ENCODE measurements at regions not wholly inside any gene's neighbourhood (a gene's known extent, or its start where the extent isn't known, plus 50 kb on each side); places are given as distances from the start of the nearest gene placed in this dataset.
"Not testable (repeated sequence)": the region's sequence is repeated elsewhere in the genome, so short reads cannot be mapped to it uniquely, and the experiment has no call there.

DNA sequence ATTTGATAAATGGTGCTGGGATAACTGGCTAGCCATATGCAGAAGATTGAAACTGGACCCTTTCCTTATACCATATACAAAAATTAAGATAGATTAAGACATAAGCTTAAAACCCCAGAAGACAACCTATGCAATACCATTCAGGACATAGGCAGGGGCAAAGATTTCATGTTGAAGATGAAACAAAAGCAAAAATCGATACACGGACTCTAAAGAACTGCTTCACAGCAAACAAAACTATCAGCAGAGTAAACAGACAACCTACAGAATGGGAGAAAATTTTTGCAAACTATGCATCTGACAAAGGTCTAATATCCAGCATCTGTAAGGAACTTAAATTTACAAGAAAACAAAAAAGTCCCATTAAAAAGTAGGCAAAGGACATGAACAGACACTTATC lies 255.9 kb downstream of the TINAG start:
- DNase-seq (ENCODE audit: low read depth), result not testable (repeated sequence)

DNA sequence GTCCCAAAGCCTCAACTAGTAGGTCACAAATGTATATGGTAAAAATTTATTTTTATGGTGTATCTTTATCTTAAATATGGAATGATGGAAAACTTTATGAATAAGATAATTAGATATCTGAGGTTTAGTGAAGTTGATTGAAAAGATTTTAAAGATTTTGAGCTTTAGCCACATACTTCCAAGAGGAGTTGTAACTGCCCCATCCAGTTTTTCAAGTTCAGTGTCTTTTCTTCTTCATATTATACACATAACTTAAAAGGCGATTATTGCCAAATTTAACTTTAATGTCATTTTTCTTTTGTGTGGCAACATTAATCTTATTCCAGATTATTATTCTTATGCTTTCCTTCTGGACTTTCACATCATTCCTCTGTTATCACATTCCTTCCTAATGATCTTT lies 266.4 kb downstream of the TINAG start:
- DNase-seq (ENCODE audit: low read depth), result no peak

DNA sequence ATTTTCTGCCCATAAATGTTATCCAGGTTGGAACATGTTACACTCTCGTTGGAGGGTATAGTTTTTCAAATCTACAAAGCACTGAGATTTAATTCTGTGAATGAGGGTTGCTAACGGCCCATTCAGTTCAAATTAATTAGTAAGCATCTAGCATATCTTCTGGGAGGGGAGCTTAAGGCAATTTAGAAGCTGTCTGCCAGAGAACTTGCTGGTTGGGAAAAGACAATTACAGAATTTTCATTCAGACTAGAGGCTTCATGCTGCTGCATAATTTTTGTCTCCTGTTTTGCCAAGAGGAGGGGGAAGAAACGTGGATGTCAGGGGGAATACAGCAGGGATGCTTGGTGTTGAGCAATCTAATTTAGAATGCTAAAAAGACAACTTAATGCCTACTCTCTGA lies 268.3 kb upstream of the FAM83B start:
- no peak for DNase-seq (ENCODE audit: low read depth)

DNA sequence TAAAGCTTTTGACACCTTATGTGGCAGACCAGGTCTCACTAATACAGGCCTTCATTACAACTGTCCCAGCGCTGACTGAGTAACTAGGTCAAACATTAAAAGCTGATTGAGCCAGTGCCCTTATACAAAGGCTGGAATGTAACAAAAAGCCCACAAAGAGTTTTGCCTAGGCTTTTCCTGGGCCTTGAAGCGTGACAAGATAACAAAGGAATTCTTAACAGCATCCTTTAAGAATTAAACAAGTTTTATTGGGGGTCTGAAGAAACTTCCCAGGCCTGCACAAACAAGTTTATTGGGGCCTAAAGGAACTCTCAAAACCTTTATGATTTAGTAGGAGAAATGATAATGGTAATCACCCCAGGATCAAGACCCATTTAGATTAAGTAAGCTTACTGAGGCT lies 267.6 kb upstream of the FAM83B start:
- no peak for DNase-seq (ENCODE audit: low read depth)

DNA sequence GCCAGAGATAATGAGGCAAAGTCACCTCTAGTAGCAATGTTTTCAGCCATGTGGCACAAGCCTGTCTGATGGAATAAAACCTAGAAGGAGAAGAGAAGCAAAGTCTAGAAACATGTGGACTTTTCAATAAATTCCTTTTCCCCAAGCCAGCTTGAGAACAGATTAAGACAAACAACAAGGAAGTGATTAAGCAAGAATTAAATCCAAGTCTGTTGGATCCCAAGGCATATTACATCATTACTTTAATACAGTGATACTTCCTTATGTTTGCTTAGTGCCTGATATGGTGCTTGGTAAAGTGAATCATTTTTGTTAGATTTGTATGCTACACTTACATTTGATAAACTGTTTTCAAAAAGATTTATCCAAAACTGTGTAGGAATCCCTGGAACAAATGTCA lies 260.3 kb upstream of the FAM83B start:
- no peak for DNase-seq (ENCODE audit: low read depth)

DNA sequence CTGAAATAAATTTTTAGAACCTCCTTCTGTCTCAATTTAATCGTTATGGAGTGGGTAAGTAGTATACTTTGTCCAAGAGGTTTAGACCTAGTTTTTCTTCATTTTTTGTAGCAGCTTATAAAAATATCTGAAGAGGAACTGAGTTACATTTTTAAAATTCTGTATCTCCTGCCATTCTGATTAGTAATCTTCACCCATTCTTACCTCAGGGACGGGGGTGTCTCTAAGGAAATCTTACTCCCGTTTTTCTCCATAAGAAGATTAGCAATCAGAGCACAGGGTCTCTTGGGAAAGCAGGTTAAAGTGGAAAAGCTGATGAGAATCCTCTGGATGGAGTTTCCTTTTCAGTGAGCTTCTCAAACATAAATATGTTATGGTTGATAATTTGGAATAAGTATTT lies 259.3 kb upstream of the FAM83B start:
- DNase-seq (ENCODE audit: low read depth), result no peak

DNA sequence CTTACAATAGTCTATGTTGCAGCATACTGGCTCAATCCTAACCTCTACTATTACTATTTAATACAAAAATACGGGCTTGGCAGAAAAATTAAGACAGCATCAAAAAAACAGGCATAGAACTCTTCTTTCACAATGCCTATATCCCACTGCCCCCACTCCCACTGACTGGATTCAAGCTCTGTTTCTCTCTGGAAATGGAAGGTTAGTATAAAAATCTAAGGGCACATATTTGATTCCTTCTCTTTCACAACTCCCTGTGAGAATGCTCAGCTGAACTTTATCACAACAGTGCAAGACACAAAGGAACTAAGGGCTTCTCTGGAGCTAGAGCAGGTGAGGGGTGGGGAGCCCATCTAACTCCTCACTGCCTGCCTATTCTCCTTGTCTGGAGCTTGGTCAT lies 258.4 kb upstream of the FAM83B start:
- no peak for DNase-seq (ENCODE audit: low read depth)

DNA sequence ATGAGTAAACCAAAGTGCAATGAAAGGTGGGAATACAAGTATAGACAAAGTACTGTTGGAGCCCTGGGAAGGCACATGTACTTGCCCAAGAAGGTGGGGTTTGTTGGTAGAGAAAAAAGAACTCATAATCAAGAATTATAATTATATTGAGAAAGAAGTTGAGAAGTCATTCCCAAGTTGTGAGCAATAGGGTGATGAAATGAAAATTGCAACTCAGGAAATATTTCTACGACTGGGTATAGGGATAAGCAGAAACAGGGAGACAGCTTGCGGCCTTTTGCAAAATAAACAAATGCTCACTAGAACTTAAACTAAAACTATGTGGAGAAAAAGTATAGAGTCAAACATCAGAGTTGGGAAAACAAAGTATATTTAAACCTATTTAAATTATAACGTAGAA lies 250.7 kb upstream of the FAM83B start:
- DNase-seq (ENCODE audit: low read depth), result no peak

DNA sequence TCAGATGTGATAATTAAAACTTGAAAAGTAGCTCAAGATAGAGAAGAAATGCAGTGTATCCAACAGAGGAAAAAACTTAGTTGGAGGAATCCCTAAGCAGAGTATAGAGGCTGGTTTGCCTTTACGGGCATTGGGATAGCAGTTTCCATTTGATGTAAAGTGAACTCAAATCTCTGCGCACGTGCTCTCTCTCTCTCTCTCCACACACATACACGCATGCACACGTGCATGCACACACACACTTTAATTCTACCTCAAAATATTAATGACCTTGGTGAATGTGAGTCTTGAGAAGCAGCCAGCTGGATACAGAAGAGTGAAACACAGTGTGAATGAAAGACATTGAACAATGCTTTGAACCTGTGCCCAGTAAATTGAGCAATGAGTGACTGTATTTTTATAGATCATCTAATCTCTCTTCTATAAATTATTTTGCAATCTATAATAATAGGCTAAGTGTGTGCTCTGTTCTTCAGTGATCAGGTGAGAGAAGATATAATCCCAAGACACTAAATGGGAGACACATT lies 247.7 kb upstream of the FAM83B start:
- no peak for DNase-seq (ENCODE audit: low read depth)

DNA sequence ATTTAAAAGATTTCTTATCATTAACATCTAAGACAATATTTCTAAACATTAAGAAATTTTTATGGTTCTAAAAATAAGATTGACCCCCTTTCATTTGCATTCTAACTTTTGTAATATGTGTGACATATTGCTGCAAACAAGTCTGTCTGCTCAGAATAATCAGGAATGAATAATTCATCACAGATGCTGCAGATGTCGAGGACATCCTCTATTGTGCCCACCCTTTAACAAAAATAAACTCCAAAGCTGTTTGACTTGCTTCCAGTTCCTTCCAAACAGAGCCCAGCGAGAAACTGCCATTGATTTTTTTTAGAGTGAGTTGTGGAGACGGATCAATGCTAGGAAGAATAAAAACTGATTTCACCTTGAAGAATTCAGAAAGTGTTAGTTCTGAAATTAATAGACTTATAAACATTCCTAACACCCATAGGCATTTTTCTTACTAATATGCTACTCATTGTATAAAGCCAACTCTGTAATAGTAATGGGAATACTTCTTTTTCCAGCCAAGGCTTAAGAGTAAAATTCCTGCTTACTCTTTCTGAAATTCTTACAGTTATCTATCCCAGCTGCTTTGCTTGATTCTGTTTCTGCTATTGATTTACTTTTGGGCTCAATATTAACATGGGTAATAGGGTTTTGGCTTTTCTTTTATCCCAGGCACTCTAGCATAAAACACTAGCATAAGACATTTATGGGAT lies 244.8 kb upstream of the FAM83B start:
- no peak for DNase-seq (ENCODE audit: low read depth)

DNA sequence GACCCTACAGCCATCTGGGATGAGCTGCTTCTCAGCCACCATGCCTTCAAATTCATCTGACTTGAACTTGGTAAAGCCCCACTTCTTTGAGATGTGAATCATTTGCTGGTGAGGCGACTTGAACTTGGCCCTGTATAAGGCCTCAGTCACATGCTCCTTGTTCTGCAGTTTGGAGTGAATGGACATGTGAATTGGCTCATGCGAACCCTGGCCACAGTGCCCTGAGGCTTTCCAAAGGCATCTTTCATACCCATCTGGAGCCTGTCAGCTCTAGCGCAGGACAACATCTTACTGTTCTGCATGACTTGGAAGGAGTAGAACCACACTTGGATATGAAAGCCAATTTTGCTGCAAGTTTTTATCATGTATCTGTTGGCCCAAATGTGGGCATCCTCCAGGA lies 244.0 kb upstream of the FAM83B start:
- no peak for DNase-seq (ENCODE audit: low read depth)

DNA sequence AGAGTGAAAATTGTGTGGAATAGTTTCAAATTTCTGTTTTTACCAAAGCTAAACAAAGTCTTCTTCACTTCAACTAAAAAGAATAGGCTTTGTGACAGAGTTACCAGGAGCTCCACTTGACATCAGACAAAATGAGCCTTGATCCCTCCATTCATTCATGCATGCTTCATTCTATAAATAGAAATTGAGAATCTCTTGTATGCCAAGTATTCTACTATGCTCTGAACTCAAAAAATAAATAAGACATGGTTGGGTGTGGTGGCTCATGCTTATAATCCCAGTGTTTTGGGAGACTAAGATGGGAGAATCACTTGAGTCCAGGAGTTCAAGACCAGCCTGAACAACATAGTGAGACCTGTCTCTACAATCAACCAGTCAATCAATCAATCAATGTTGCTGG lies 236.6 kb upstream of the FAM83B start:
- no peak for DNase-seq (ENCODE audit: low read depth)

DNA sequence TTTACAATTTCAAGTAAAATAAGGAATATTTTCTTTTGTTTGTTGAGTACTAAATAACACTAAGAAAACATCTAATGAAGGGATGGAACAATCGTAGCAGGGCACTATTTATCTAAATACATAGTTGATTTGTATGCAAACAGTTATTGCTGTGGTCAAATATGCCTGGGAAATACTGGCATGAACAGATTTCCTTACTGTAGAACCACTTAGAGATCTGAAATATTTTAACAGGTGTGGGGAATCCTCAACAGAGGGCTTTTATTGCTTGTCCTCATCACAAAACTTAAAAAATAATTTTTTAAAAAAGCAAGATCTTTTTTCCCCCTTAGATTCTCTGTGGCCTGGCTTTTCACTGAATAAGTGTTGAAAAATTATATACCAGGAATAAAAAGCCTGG lies 233.0 kb upstream of the FAM83B start:
- DNase-seq (ENCODE audit: low read depth), result no peak

DNA sequence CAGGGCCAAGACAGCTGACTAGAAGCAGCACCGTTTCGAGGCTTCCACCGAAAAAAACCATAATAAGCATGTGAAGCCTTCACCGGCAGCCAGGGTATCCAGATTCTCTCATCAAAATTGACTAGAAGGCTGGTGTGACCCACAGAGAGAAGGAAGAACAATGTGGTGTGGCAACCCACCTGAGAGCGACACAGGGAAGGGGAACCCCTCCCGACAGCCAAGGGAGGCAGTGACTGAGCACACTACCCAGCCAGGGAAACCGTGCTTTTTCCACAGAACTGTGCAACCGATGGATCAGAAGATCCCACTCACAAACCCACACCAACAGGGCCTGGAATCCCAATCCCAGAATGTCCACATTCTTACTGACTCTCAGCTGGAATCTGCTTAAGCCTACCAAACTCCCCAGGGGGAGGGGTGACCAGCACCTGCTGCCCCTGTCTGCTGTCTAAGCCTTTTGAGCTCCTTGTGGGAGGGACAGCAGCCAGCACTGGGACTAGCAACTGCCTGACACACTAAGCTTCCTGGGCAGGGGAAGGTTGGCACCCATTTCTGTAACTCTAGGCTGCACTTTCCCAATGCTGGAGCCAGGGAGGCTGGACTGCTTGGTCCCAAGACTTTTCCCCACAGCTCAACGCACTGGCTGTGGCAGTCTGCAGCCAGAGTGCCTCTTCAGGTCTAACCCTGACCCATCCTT lies 231.9 kb upstream of the FAM83B start:
- no peak for DNase-seq (ENCODE audit: low read depth)

DNA sequence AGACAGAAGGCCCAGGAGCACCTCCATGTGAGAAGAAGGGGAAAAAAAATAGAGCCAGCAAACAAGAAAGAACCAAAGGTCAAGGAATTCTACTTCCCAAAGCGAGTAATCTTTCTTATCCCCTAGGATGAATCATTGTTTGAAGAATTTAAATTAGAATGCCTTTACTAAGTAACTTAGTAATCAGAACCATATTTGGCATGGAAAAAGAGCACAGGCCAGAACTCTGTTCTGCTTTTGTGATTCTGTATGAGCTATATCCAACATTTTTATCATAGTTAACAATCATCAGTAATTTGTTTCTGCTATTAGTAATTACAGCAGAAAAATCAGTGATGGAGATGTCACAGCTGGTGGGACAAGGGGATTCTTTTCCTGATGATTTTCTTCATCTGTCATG lies 228.8 kb upstream of the FAM83B start:
- DNase-seq (ENCODE audit: low read depth), result no peak

DNA sequence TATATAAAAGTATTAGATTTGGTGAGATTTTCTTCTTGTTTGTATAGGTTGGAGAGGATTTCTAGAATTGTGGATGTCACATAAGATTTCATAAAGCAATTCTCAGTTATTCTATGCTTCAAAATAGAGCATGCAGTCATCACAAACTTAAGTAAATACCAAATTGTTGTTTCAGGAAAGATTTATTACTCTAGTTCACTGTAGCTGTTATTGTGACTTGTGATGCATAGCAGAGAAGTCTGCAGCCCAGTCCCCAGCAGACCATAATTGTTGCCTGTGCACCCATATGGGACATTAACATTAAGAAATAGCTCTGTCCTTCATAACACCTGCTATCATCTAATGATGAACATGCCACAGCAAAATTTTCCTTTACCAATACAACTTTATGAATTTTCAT lies 228.0 kb upstream of the FAM83B start:
- DNase-seq (ENCODE audit: low read depth), result no peak

DNA sequence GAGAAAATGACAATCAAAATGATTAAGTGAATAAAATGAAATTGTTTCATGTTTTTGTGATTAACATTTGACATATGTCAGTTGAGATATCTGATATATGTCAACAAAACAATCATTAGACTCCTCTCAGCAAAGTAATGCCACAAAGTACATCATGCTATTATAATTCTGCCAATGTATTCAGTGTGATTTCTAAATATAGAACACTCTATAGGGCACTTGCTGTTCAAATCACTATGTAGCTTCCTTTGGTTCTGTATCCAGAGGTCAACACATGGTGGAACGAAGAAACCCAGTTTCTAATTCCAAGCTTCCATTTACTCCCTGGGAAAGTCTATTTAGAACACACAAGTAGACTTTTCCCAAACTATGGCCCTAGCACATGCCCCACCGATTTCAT lies 227.5 kb upstream of the FAM83B start:
- DNase-seq (ENCODE audit: low read depth), result no peak

DNA sequence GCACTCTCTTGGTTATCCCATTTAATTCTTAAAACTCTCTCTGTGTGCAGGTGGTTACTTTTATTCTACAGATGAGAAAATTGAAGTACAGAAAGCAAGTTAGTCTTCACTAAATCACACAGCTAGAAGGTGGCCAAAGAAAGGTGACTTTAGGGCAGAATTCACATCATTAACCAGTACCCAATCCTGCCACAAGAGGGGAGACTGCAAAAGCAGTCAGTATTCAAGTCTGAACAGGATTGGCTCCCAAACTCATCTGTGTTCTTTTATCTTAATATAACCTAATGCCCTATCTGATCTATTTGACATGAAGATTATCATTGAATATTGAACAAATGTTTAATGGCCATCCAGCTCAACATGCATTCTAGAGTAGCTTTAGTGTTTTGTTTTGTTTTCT lies 225.3 kb upstream of the FAM83B start:
- DNase-seq (ENCODE audit: low read depth), result no peak

DNA sequence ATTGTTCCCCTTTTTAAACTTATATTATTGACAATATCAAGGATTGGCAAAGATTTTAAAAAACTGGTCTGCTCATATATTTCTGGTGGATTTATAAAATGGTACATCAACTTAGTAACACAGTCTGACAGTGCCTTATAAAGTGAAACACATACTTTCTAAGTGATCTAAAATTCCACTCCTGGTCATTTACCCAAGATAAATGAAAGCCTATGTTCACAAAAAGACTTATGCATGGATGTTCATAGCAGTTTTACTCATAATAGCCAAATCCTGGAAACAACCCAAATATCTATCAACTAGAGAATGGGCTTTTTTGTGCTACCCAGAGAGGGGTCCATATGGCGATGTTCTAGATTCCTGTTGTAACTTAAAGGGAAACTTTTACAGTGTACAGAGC lies 222.4 kb upstream of the FAM83B start:
- DNase-seq (ENCODE audit: low read depth), result no peak

DNA sequence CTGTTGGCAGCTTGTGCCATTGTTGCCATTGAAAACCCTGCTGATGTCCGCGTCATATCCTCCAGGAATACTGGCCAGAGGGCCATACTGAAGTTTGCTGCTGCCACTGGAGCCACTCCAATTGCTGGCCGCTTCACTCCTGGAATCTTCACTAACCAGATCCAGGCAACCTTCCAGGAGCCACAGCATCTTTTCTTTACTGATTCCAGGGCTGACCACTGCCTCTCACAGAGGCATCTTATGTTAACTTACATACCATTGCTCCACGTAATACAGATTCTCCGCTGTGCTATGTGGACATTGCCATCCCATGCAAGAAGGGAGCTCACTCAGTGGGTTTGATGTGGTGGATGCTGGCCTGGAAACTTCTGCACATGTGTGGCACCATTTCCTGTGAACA lies 221.8 kb upstream of the FAM83B start:
- no peak for DNase-seq (ENCODE audit: low read depth)

DNA sequence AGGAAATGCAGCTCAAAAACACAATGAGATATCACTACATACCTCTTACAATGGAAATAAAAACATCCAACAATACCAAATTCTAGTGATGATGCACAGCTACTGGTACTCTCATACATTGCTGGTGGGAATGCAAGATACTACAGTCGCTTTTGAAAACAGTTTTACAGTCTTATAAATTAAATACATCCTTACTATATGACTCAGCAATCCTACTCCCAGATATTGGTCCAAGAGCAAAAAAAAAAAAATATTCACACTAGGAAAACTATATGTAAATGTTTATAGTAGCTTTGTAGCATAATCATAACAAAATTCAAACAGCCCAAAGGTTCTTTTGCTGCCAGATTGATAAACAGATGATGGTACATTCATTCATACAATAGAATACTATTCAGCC lies 217.4 kb upstream of the FAM83B start:
- DNase-seq (ENCODE audit: low read depth), result no peak

DNA sequence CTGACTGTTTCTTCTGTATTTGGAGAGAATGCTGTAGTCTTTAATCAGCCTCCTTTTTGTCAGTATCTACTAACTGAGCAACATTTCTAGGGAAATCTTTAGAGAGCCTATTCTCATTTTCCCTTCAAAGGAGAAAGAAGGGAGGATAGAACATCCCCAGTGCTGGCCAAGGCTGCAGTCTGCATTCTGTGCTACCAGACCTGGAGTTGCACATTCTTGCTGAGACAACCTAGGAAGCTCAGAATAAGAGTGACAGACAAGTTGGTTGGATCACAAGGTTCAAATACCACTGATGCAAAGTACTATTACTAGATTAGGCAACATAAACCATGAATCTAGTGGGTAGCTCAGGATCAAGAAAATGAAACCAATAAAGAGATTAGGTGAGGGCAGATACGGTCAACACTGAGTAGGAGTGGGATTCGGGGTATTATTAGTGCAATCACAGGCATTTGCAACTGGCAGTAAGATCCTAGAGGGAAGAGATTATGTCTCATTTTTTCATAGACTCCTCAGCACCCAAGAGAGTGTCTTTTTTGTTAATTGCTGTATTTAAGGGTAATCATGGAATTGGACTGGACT lies 213.5 kb upstream of the FAM83B start:
- DNase-seq (ENCODE audit: low read depth), result no peak

DNA sequence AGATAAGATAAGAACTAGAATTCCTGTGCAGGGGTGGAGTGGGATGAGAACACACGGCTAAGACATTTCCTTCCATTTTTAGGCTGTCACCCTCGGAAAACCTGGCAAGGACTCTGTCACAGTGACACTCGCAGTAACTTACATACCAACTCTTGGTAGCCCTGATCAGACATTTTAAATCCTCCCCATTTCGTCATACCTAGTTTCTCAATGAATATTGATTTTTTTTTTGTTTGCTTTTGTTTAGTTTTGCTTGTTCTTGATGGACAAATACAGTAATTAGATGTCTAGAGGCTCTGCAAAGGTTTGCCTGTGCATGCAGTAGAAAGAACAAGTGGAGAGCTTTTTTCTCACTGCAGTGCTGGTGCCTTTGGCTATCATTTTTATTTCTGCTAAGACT lies 213.0 kb upstream of the FAM83B start:
- no peak for DNase-seq (ENCODE audit: low read depth)

DNA sequence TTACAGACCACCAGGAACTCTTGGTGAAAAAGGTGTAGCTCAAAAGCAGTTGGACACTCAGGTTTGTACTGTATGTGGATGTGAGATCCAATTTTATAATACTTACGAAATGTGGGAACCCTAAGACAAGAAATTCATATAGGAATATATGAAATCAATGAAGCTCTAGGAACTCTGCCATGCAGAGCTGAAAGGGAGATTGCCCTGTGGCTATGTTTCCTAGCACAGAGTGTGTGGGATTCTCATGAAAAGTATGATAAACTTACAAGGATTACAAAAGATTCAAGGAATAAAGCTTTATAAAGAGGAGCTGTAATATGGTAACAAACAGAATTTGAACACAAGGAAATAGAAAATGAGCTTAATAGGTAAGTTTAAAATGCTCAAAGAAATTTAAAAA lies 205.7 kb upstream of the FAM83B start:
- no peak for DNase-seq (ENCODE audit: low read depth)

All from activated T-cell treated with anti-CD3 and anti-CD28 coated beads for 1 hour (primary cell).